Activated CD8-positive, alpha-beta T cell treated with anti-CD3 and anti-CD28 coated beads for 36 hours (primary cell): ENCODE measurements at regions not wholly inside any gene's neighbourhood (a gene's known extent, or its start where the extent isn't known, plus 50 kb on each side); places are given as distances from the start of the nearest gene placed in this dataset.

Source experiments
- ATAC-seq: fragments of 200-7000 bp; cut with Tn5 transposase; one replicate; pipeline ENCODE4 v1.10.0; 2021; ENCODE audit warnings: mild to moderate bottlenecking, moderate library complexity
- CTCF ChIA-PET: fragments of 350-600 bp; sonication (Branson Sonifier 250); formaldehyde crosslinking; loops from one replicate; lab custom pipeline; 2021; ENCODE audit warnings: antibody characterized with exemption; lab: Charles Lee
- POLR2A ChIA-PET: fragments of 350-600 bp; sonication (Branson Sonifier 250); formaldehyde crosslinking; loops from one replicate; lab custom pipeline; 2021; ENCODE audit warnings: antibody characterized with exemption; lab: Charles Lee
- DNase-seq: peaks from one replicate; pipeline ENCODE4 v3.0.0-alpha.2; 2020
- H3K27ac Mint-ChIP-seq: one replicate; pipeline ENCODE4 v1.8.0; 2021; ENCODE audit warnings: mild to moderate bottlenecking, mixed read lengths
- H3K27me3 Mint-ChIP-seq: one replicate; pipeline ENCODE4 v1.8.0; 2021; ENCODE audit warnings: mixed read lengths
- H3K36me3 Mint-ChIP-seq: one replicate; pipeline ENCODE4 v1.8.0; 2021; ENCODE audit warnings: low read depth, mixed read lengths
- H3K4me1 Mint-ChIP-seq: one replicate; pipeline ENCODE4 v1.8.0; 2021; ENCODE audit warnings: low read depth, mixed read lengths
- H3K4me3 Mint-ChIP-seq: one replicate; pipeline ENCODE4 v1.8.0; 2021; ENCODE audit warnings: mild to moderate bottlenecking, moderate library complexity, mixed read lengths
- H3K9me3 Mint-ChIP-seq: one replicate; pipeline ENCODE4 v1.8.0; 2021; ENCODE audit warnings: mixed read lengths
- intact Hi-C: fragments of 100-400 bp; cut with micrococcal nuclease; formaldehyde crosslinking; loops from one replicate; pipeline ENCODE4 v1.10.0; 2022
- TF ChIP-seq, protein P1 (sequence below): fragments of 200-600 bp; IDR thresholded peaks from one replicate; pipeline ENCODE4 v1.8.0; 2022; ENCODE audit warnings: antibody characterized with exemption, mild to moderate bottlenecking

DNA sequence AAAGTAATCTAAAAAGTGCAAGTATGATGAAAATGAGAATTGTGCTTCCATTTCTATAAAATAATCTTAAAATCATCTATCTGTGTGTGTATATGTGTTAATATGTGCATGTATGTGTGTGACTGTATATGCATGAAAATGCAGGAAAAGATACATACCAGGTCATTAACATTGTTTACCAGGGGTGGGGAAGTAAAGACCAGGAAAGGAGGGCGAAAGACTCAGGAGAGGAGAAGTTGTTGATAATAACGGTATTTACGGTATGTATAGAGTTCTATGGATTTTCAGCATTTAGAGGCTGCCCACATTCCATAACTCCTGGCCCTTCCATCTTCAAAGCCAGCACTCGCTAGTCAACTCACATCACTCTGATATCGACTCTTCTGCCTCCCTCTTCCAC lies 111.0 kb upstream of the SPDL1 start:
- CTCF ChIA-PET = no interaction called here
- no peaks in the 10 kb centered on the region for H3K36me3 Mint-ChIP-seq
- H3K9me3 Mint-ChIP-seq = no peaks in the 10 kb centered on the region
- no peak overlapping the region for H3K4me3 Mint-ChIP-seq
- POLR2A ChIA-PET = no interaction called here
- no peaks in the 10 kb centered on the region for H3K4me1 Mint-ChIP-seq
- TF ChIP-seq, protein P1, sequence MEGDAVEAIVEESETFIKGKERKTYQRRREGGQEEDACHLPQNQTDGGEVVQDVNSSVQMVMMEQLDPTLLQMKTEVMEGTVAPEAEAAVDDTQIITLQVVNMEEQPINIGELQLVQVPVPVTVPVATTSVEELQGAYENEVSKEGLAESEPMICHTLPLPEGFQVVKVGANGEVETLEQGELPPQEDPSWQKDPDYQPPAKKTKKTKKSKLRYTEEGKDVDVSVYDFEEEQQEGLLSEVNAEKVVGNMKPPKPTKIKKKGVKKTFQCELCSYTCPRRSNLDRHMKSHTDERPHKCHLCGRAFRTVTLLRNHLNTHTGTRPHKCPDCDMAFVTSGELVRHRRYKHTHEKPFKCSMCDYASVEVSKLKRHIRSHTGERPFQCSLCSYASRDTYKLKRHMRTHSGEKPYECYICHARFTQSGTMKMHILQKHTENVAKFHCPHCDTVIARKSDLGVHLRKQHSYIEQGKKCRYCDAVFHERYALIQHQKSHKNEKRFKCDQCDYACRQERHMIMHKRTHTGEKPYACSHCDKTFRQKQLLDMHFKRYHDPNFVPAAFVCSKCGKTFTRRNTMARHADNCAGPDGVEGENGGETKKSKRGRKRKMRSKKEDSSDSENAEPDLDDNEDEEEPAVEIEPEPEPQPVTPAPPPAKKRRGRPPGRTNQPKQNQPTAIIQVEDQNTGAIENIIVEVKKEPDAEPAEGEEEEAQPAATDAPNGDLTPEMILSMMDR = no peak
- no peak overlapping the region for H3K27ac Mint-ChIP-seq
- DNase-seq = no peak
- ATAC-seq = no peak
- no peaks in the 10 kb centered on the region for H3K27me3 Mint-ChIP-seq
- intact Hi-C loops = no loop called here

DNA sequence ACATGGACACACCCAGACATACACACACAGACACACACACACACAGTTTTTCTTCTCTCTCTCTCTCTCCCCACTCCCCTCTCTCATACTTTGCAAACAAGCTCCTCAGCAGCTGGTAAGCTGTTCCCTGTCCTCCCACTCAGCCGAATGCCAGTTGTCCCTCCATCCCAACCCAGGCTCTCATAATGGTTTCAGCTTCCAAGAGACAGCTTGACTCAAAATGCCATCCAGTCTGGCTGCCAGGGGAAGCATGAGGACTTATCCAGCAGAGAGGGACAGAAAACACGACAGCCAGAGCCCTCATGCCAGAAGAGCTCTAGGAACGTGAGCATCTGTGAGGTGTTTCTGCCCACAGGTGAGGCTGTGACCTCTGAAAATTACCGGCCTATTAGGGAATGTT lies 112.6 kb upstream of the SPDL1 start:
- no peaks in the 10 kb centered on the region for H3K4me1 Mint-ChIP-seq
- no peaks in the 10 kb centered on the region for H3K36me3 Mint-ChIP-seq
- H3K4me3 Mint-ChIP-seq = no peak overlapping the region
- POLR2A ChIA-PET = no interaction called here
- no peak overlapping the region for H3K27ac Mint-ChIP-seq
- TF ChIP-seq, protein P1 = no peak
- no peak for DNase-seq
- intact Hi-C loops = no loop called here
- H3K9me3 Mint-ChIP-seq = no peaks in the 10 kb centered on the region
- ATAC-seq = no peak
- CTCF ChIA-PET = no interaction called here
- H3K27me3 Mint-ChIP-seq = no peaks in the 10 kb centered on the region

DNA sequence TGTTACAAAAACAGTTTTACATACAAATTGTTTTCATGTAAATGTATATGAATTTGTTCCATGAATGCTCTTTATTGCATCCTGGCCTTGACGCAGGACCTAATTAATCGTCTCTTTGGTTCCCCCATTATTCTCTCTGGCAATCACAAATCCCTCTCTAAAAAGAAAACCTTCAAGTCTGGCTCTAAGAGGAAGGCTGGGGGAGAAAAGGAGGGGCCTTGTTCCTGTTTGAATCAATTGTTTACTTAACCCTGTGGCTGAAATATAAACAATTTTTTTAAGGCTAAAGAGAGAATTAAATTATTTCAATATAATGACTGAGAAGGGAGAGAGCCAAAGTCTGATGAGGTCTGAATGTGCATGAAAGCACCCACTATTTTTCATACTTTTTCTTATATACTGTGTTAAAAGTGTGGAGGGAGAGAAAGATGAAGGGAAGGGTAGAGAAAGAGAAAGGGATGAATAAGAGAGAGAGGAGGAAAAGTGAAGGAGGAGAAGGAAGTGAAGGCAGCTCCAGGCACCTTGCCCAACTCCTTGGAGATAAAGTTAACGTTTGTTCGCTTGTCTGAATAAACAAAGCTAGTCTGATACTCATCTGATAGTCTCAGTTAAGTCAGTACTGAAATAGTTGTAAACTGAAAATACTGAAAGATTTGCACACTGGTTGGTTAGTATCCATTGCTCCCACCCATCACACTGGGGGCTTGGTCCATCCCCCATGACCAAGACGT lies 116.4 kb upstream of the SPDL1 start:
- Mint-ChIP-seq H3K4me1 (no peaks in the 10 kb centered on the region), H3K27ac (no peak overlapping the region), H3K36me3 (no peaks in the 10 kb centered on the region), H3K9me3 (no peaks in the 10 kb centered on the region), H3K4me3 (no peak overlapping the region), H3K27me3 (peaks cover 1% of the 10 kb centered on the region)
- ChIA-PET POLR2A (no interaction called here), CTCF (no interaction called here)
- ATAC-seq = no peak
- intact Hi-C loops = no loop called here
- DNase-seq = no peak
- TF ChIP-seq, protein P1 = no peak

DNA sequence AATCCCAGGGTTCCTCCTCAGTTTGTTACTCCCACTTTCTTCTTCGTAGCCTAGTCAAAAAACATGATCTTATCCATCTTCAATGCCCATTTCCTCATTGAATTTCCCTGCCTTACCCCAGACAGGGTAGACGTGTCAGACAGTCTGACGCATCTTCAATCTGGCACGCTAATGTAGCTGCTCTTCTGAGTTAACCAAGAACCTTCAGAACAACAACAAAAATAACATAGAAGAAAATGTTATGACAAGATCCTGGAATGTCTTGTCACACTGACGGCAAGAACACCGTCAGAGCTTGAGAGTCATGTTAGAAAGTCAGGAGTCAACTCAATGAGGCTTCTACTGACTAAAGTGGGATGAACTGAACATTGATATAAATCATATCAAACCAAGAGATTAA lies 122.7 kb upstream of the SPDL1 start:
- POLR2A ChIA-PET = no interaction called here
- no peaks in the 10 kb centered on the region for H3K9me3 Mint-ChIP-seq

DNA sequence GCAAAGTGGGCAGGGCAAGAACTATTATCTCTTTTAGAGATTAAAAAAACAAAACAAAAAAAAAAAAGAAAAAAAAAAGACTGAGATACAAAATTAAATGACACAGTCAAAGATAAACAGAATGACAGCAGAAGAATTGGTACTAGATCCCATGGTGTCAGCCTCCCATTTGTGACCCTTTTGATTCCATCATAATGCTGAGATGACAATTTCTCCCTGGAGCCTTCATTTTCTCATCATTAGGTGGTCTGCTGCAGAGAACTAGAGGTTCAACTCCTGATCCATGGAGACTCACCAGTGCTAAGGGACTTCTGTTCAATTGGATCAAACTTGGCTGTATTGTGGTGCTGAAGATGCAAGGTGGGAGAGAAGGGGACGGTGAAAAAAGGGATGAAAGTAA lies 123.5 kb upstream of the SPDL1 start:
- H3K4me3 Mint-ChIP-seq = no peak overlapping the region
- ATAC-seq (no peak), DNase-seq (no peak)
- TF ChIP-seq, protein P1 = no peak
- ChIA-PET CTCF (no interaction called here), POLR2A (no interaction called here)
- no peaks in the 10 kb centered on the region for H3K4me1 Mint-ChIP-seq
- H3K27me3 Mint-ChIP-seq = peaks cover 16% of the 10 kb centered on the region
- intact Hi-C loops = no loop called here
- no peaks in the 10 kb centered on the region for H3K9me3 Mint-ChIP-seq
- H3K27ac Mint-ChIP-seq = no peak overlapping the region
- no peaks in the 10 kb centered on the region for H3K36me3 Mint-ChIP-seq

More for the DNA sequence above, 122.7 kb upstream of the SPDL1 start:
- CTCF ChIA-PET = no interaction called here
- intact Hi-C loops = no loop called here
- TF ChIP-seq, protein P1 = no peak
- H3K4me3 Mint-ChIP-seq = no peak overlapping the region
- H3K36me3 Mint-ChIP-seq = no peaks in the 10 kb centered on the region
- no peak for DNase-seq
- peaks cover 12% of the 10 kb centered on the region for H3K27me3 Mint-ChIP-seq
- H3K27ac Mint-ChIP-seq = no peak overlapping the region
- H3K4me1 Mint-ChIP-seq = no peaks in the 10 kb centered on the region
- no peak for ATAC-seq
